RWPE1 (cell line): ENCODE measurements at regions not wholly inside any gene's neighbourhood (a gene's known extent, or its start where the extent isn't known, plus 50 kb on each side); places are given as distances from the start of the nearest gene placed in this dataset.

Experiments
- CTCF ChIA-PET: fragments of 350-600 bp; sonication (Branson Sonifier 250); formaldehyde crosslinking; extraction: SDS; loops from one replicate; lab custom pipeline; 2021; lab: Yijun Ruan, JAX
- POLR2A ChIA-PET: fragments of 400-600 bp; formaldehyde crosslinking; extraction: SDS; loops from one replicate; lab custom pipeline; 2020; ENCODE audit warnings: antibody characterized with exemption; ENCODE audit not compliant: low non-redundant PET; lab: Yijun Ruan, JAX
- DNase-seq: peaks from one replicate; pipeline ENCODE4 v3.0.0; 2012; ENCODE audit warnings: low spot score
- H3K27ac ChIP-seq: fragments of 450-650 bp; 2 replicates; pipeline ENCODE4 v1.5.1; 2017
- CTCF ChIP-seq: fragments of 450-650 bp; conservative IDR thresholded peaks from 2 replicates; pipeline ENCODE4 v1.5.1; 2017; ENCODE audit warnings: low read depth, mild to moderate bottlenecking

GRCh38 chr21:35838350-35838749, 222.0 kb downstream of the SETD4 start:
- POLR2A ChIA-PET = no interaction called here
- no peak for DNase-seq
- no peak overlapping the region for H3K27ac ChIP-seq
- TF ChIP-seq CTCF = no peak
- CTCF ChIA-PET = interaction anchor here (1.1 kb wide), 1 partner anchor 1151 kb away, joined by 3 read pairs; no protein-coding TSS in a partner anchor

GRCh38 chr21:35833991-35834390, 226.3 kb downstream of the SETD4 start:
- DNase-seq = no peak
- no peak overlapping the region for H3K27ac ChIP-seq
- TF ChIP-seq CTCF = no peak
- POLR2A ChIA-PET = no interaction called here
- CTCF ChIA-PET = interaction anchor here (0.5 to 0.6 kb wide), 2 partner anchors 113 to 944 kb away, joined by 3 read pairs; no protein-coding TSS in a partner anchor

DNA sequence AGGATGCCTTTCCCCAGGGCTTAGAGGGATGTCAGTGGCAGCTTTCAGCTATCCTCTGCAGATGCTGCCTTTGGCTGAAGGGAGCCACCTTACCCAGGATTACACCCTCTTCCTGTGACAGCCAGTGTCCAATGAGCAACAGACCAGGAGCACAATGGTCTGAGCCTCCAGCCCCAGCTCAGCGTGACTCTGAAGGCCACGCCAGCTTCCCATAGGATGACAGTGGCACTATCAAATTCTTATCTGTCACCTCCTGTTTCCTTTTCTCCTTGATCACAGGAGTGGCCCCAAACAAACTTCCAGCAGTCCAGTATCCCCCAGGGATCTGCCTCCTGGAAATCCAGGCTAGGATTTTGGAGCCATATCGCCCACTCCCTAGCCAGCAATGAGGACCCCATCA, 226.9 kb downstream of the SETD4 start:
- DNase-seq = no peak
- ChIA-PET CTCF (no interaction called here), POLR2A (no interaction called here)
- no peak for TF ChIP-seq CTCF
- no peak overlapping the region for H3K27ac ChIP-seq

- no peak overlapping the region for H3K27ac ChIP-seq
- TF ChIP-seq CTCF = no peak
- DNase-seq = no peak
- ChIA-PET POLR2A (no interaction called here), CTCF (no interaction called here)
These were observed 229.1 kb downstream of the SETD4 start for GRCh38 chr21:35831230-35831629.

DNA sequence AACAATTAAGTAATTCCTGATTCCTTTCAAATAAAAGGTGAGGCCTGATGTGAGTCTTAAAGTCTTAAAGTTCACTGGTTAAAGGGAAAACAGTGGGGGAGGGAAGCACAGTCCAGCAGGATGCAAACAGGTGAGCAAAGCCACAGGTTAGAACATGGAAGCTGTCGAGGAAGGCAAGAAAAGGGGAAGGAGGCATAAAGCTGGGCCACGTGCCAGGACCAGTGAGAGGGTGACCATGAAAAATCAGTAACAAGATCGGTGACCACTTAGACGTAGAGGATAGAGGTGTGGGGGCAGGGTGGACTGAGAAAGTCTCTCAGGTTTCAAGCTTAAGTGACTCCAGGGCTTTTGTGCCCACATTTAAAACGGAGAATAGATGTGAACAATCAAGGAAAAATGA, 231.3 kb downstream of the SETD4 start:
- DNase-seq = no peak
- no peak overlapping the region for H3K27ac ChIP-seq
- POLR2A ChIA-PET = no interaction called here
- CTCF ChIA-PET = interaction anchor here (1.2 kb wide), 1 partner anchor 11 kb away, joined by 3 read pairs; no protein-coding TSS in a partner anchor
- TF ChIP-seq CTCF = no peak

GRCh38 chr21:35828161-35828560, 232.2 kb downstream of the SETD4 start:
- no peak for TF ChIP-seq CTCF
- no peak overlapping the region for H3K27ac ChIP-seq
- ChIA-PET CTCF (no interaction called here), POLR2A (no interaction called here)
- no peak for DNase-seq
